A549 (cell line): ENCODE measurements at regions not wholly inside any gene's neighbourhood (a gene's known extent, or its start where the extent isn't known, plus 50 kb on each side); places are given as distances from the start of the nearest gene placed in this dataset.

ENCODE experiments used
- ATAC-seq, 2 experiments: fragments of 200-7000 bp in 1 of 2; fragments of >200 bp in 1 of 2; cut with Nextera tagmentation in 1 of 2; cut with Tn5 transposase in 1 of 2; 3 replicates each; pipeline versions ENCODE4 v1.8.0 to v1.9.1; 2018 to 2020; ENCODE audit warnings: mild to moderate bottlenecking in 1 of 2, moderate library complexity in 1 of 2
- CTCF ChIA-PET: fragments of 300-600 bp; sonication (Branson Sonifier 250); formaldehyde crosslinking; extraction: SDS; loops from one replicate; lab custom pipeline; 2021; ENCODE audit warnings: antibody characterized with exemption, inconsistent platforms; lab: Yijun Ruan, JAX
- POLR2A ChIA-PET: fragments of 350-600 bp; formaldehyde crosslinking; extraction: SDS; loops from one replicate; lab custom pipeline; 2021; ENCODE audit warnings: antibody characterized with exemption, inconsistent platforms; lab: Yijun Ruan, JAX
- DNase-seq, 2 experiments: peaks; one replicate each; pipeline versions ENCODE4 v3.0.0 to v3.0.0-alpha.2; 2011 to 2016; ENCODE audit warnings: low read depth in 1 of 2, low spot score in 1 of 2
- FAIRE-seq: peaks from 2 replicates; lab custom pipeline; 2011; peaks lifted over from hg19 to GRCh38; lab: Jason Lieb, UNC
- H3K27ac ChIP-seq, 2 experiments: fragments of >200 bp; sonication (Bioruptor Twin); formaldehyde crosslinking; 3 replicates each; pipeline ENCODE4 v1.5.1; 2016 to 2017
- H3K4me1 ChIP-seq: fragments of >200 bp; sonication (Bioruptor Twin); formaldehyde crosslinking; 3 replicates; pipeline ENCODE4 v1.6.1; 2016
- H3K4me2 ChIP-seq: fragments of >200 bp; sonication (Bioruptor Twin); formaldehyde crosslinking; 3 replicates; pipeline ENCODE4 v1.6.1; 2016
- H3K4me3 ChIP-seq: fragments of >200 bp; sonication (Bioruptor Twin); formaldehyde crosslinking; 3 replicates; pipeline ENCODE4 v1.5.1; 2016
- H3K9me3 ChIP-seq: fragments of >200 bp; sonication (Bioruptor Twin); formaldehyde crosslinking; 3 replicates; pipeline ENCODE4 v1.6.1; 2016
- BHLHE40 ChIP-seq: IDR thresholded peaks from 2 replicates; pipeline ENCODE4 v1.6.1; 2012; ENCODE audit warnings: low read depth, low read length, inconsistent platforms
- CTCF ChIP-seq: fragments of >200 bp; sonication (Bioruptor Twin); formaldehyde crosslinking; IDR thresholded peaks from 3 replicates; pipeline ENCODE4 v1.5.1; 2016
- EHF ChIP-seq: fragments of 250-450 bp; sonication (Bioruptor Pico); IDR thresholded peaks from 2 replicates; pipeline ENCODE4 v1.5.0; 2020; ENCODE audit warnings: mild to moderate bottlenecking
- ESRRA ChIP-seq: fragments of 150-350 bp; IDR thresholded peaks from 2 replicates; pipeline ENCODE4 v1.6.1; 2014; ENCODE audit warnings: mild to moderate bottlenecking, low read length, borderline replicate concordance
- FOSB ChIP-seq: fragments of 250-450 bp; sonication (Bioruptor Pico); IDR thresholded peaks from 2 replicates; pipeline ENCODE4 v1.5.0; 2020; ENCODE audit warnings: mild to moderate bottlenecking, moderate library complexity
- FOXS1 ChIP-seq: fragments of 250-450 bp; sonication (Bioruptor Pico); IDR thresholded peaks from 2 replicates; pipeline ENCODE4 v1.5.0; 2020; ENCODE audit warnings: mild to moderate bottlenecking, moderate library complexity
- HES2 ChIP-seq: fragments of >200 bp; sonication (Bioruptor Twin); formaldehyde crosslinking; IDR thresholded peaks from 2 replicates; pipeline ENCODE4 v1.6.1; 2016
- HEYL ChIP-seq: fragments of 250-450 bp; sonication (Bioruptor Pico); IDR thresholded peaks from 2 replicates; pipeline ENCODE4 v1.8.0; 2021; ENCODE audit warnings: mild to moderate bottlenecking, moderate library complexity
- HOXA7 ChIP-seq: fragments of 250-450 bp; sonication (Bioruptor Pico); IDR thresholded peaks from 2 replicates; pipeline ENCODE4 v1.5.0; 2020; ENCODE audit warnings: mild to moderate bottlenecking, moderate library complexity
- HOXB13 ChIP-seq: fragments of 250-450 bp; sonication (Bioruptor Pico); IDR thresholded peaks from 2 replicates; pipeline ENCODE4 v1.5.0; 2020; ENCODE audit warnings: low read depth, mild to moderate bottlenecking, moderate library complexity
- HOXB5 ChIP-seq: fragments of 250-450 bp; sonication (Bioruptor Pico); IDR thresholded peaks from 2 replicates; pipeline ENCODE4 v1.5.0; 2020; ENCODE audit warnings: mild to moderate bottlenecking, moderate library complexity
- JUNB ChIP-seq: fragments of >200 bp; sonication (Bioruptor Twin); formaldehyde crosslinking; IDR thresholded peaks from 2 replicates; pipeline ENCODE4 v1.6.1; 2016
- KDM5A ChIP-seq: fragments of 200-600 bp; sonication (generic); IDR thresholded peaks from 2 replicates; pipeline ENCODE4 v1.6.1; 2016; ENCODE audit warnings: antibody characterized with exemption, mild to moderate bottlenecking
- MYC ChIP-seq: IDR thresholded peaks from 2 replicates; pipeline ENCODE4 v1.6.1; 2012; ENCODE audit warnings: mild to moderate bottlenecking, inconsistent platforms, low read length, improper control_type of control experiment, borderline replicate concordance
- NPAS2 ChIP-seq: fragments of 250-450 bp; sonication (Bioruptor Pico); IDR thresholded peaks from 2 replicates; pipeline ENCODE4 v1.8.0; 2022; ENCODE audit warnings: mild to moderate bottlenecking, moderate library complexity, borderline replicate concordance
- PHF8 ChIP-seq: fragments of 200-600 bp; sonication (generic); IDR thresholded peaks from 2 replicates; pipeline ENCODE4 v1.6.1; 2016; ENCODE audit warnings: low read depth, mild to moderate bottlenecking, antibody characterized with exemption, moderate library complexity, borderline replicate concordance
- POLR2A ChIP-seq: IDR thresholded peaks from 2 replicates; pipeline ENCODE4 v1.6.1; 2012; ENCODE audit warnings: mild to moderate bottlenecking, low read length
- POLR2AphosphoS2 ChIP-seq: conservative IDR thresholded peaks from 2 replicates; pipeline ENCODE4 v1.6.1; 2012; ENCODE audit warnings: low read length, improper control_type of control experiment, inconsistent platforms
- RAD21 ChIP-seq, 2 experiments: fragments of >200 bp in 1 of 2; sonication (Bioruptor Twin) in 1 of 2; formaldehyde crosslinking in 1 of 2; IDR thresholded peaks in 1 of 2; conservative IDR thresholded peaks in 1 of 2; 2 replicates in 1 of 2; 3 replicates in 1 of 2; pipeline ENCODE4 v1.6.1; 2012 to 2018; ENCODE audit warnings: inconsistent platforms in 1 of 2
- RNF2 ChIP-seq: fragments of 200-600 bp; sonication (generic); IDR thresholded peaks from 2 replicates; pipeline ENCODE4 v1.6.1; 2016; ENCODE audit warnings: low read depth, mild to moderate bottlenecking, antibody characterized with exemption, moderate library complexity, borderline replicate concordance
- USF2 ChIP-seq: fragments of 450-650 bp; IDR thresholded peaks from 2 replicates; pipeline ENCODE4 v1.6.1; 2014; ENCODE audit warnings: antibody characterized with exemption
- ZC3H11A ChIP-seq: fragments of 450-650 bp; IDR thresholded peaks from 2 replicates; pipeline ENCODE4 v1.6.1; 2014; ENCODE audit warnings: antibody characterized with exemption, mild to moderate bottlenecking
- ZNF302 ChIP-seq: fragments of 250-450 bp; sonication (Bioruptor Pico); IDR thresholded peaks from 2 replicates; pipeline ENCODE4 v1.9.0; 2021; ENCODE audit warnings: inconsistent platforms, mild to moderate bottlenecking, moderate library complexity
- ZSCAN20 ChIP-seq: fragments of 250-450 bp; sonication (Bioruptor Pico); IDR thresholded peaks from 2 replicates; pipeline ENCODE4 v1.8.0; 2022; ENCODE audit warnings: mild to moderate bottlenecking, moderate library complexity
- WGBS: methylation state at CpG from one replicate; pipeline ENCODE4 v1.1.6; 2017; ENCODE audit errors: missing lambda C conversion rate; 5-methylcytosine and 5-hydroxymethylcytosine counted together

- no peaks in the 10 kb centered on the region for H3K9me3 ChIP-seq
- ChIA-PET CTCF (interaction anchor here (0.8 kb wide), 1 partner anchor 14 kb away, joined by 3 read pairs; no protein-coding TSS in a partner anchor), POLR2A (no interaction called here)
- WGBS = 37% methylated on average over 5 of the region's 5 CpGs
- H3K4me1 ChIP-seq = no peaks in the 10 kb centered on the region
- TF ChIP-seq HOXA7 (CRISPR knock-in tag) (no peak), HEYL (no peak), HOXB5 (no peak), POLR2AphosphoS2 (no peak), RAD21 (conservative IDR thresholded peaks at IDR 0.05 in 1 of 2, IDR thresholded peaks at IDR 0.05 in 1 of 2) (no peak), BHLHE40 (no peak), ZC3H11A (no peak), RNF2 (no peak)
- H3K4me2 ChIP-seq = no peak overlapping the region
- no peak overlapping the region for H3K27ac ChIP-seq
- ATAC-seq (no peak), DNase-seq (no peak), FAIRE-seq (no peak)
- H3K4me3 ChIP-seq = no peak overlapping the region
Observed at GRCh38 chr2:16020389-16021008, 80.1 kb downstream of the MYCN start.

- no peak for FAIRE-seq
- no peak overlapping the region for H3K27ac ChIP-seq
- DNase-seq = no peak
- TF ChIP-seq HOXB13 (CRISPR knock-in tag) = no peak
- TF ChIP-seq ZNF302 (CRISPR knock-in tag) = no peak
- TF ChIP-seq ESRRA = no peak
- no peak for TF ChIP-seq BHLHE40
- no peak for TF ChIP-seq PHF8
- TF ChIP-seq FOSB (CRISPR knock-in tag) = no peak
- no peak for TF ChIP-seq MYC
- no peak for TF ChIP-seq POLR2AphosphoS2
- TF ChIP-seq USF2 = no peak
- no peak for TF ChIP-seq KDM5A
- no peak for TF ChIP-seq HES2
- TF ChIP-seq FOXS1 (CRISPR knock-in tag) = no peak
- no peak for TF ChIP-seq ZC3H11A
- no peak for TF ChIP-seq HOXB5
- TF ChIP-seq CTCF = no peak
- no peak for TF ChIP-seq ZSCAN20 (CRISPR knock-in tag)
- TF ChIP-seq, all 56 proteins: peak for 0
- H3K4me1 ChIP-seq = no peaks in the 10 kb centered on the region
- no peak overlapping the region for H3K4me3 ChIP-seq
- H3K4me2 ChIP-seq = no peak overlapping the region
- no peaks in the 10 kb centered on the region for H3K9me3 ChIP-seq
- POLR2A ChIA-PET = no interaction called here
- ATAC-seq = no peak
- WGBS = 6% methylated on average over 4 of the region's 4 CpGs
- CTCF ChIA-PET = interaction anchor here (0.8 kb wide), 1 partner anchor 13 kb away, joined by 3 read pairs; no protein-coding TSS in a partner anchor
Observed at GRCh38 chr2:16019617-16020351, 79.4 kb downstream of the MYCN start.

GRCh38 chr2:16019060-16019480 is 78.7 kb downstream of the MYCN start:
- no peak overlapping the region for H3K4me2 ChIP-seq
- ChIA-PET CTCF (no interaction called here), POLR2A (no interaction called here)
- H3K4me3 ChIP-seq = no peak overlapping the region
- no peaks in the 10 kb centered on the region for H3K9me3 ChIP-seq
- no peak for FAIRE-seq
- H3K27ac ChIP-seq = no peak overlapping the region
- TF ChIP-seq ESRRA (no peak), ZSCAN20 (CRISPR knock-in tag) (no peak), ZC3H11A (no peak), POLR2A (no peak), HEYL (no peak), JUNB (no peak), NPAS2 (no peak), EHF (CRISPR knock-in tag) (no peak)
- ATAC-seq = no peak
- no peaks in the 10 kb centered on the region for H3K4me1 ChIP-seq
- no peak for DNase-seq
- WGBS = 64% methylated on average over 6 of the region's 6 CpGs
